HCT116 (cell line): ENCODE measurements at regions not wholly inside any gene's neighbourhood (a gene's known extent, or its start where the extent isn't known, plus 50 kb on each side); places are given as distances from the start of the nearest gene placed in this dataset.

Source experiments
- ATAC-seq: fragments of 200-7000 bp; cut with Tn5 transposase; 2 replicates; pipeline ENCODE4 v1.9.1; 2020; ENCODE audit warnings: mild to moderate bottlenecking, moderate library complexity
- BruUV-seq: library from RNA; stranded (reverse); fragments of 400-500 nt; replicated peaks from 2 replicates; lab custom pipeline; 2021; lab: Mats Ljungman, UMichigan
- CTCF ChIA-PET: fragments of 300-600 bp; sonication (Branson Sonifier 250); formaldehyde crosslinking; loops from one replicate; lab custom pipeline; 2021; ENCODE audit warnings: antibody characterized with exemption; lab: Charles Lee
- POLR2A ChIA-PET: fragments of 300-600, 350-600 bp; sonication (Branson Sonifier 250); formaldehyde crosslinking; loops from one replicate; lab custom pipeline; 2021; ENCODE audit warnings: antibody characterized with exemption; lab: Charles Lee
- RAD21 ChIA-PET, 2 experiments: fragments of 300-600 bp; sonication (Branson Sonifier 250); formaldehyde crosslinking; loops; one replicate each; lab custom pipeline; 2023; ENCODE audit warnings: low total read pairs in 2 of 2; ENCODE audit not compliant: uncharacterized antibody in 2 of 2, unreplicated experiment in 2 of 2, low non-redundant PET in 1 of 2; lab: Charles Lee
- DNase-seq: peaks from one replicate; pipeline ENCODE4 v3.0.0-alpha.2; 2010; ENCODE audit warnings: low read depth, low spot score
- H2AFZ ChIP-seq: fragments of 200-600 bp; shearing (Covaris generic), sonication (generic); 2 replicates; pipeline ENCODE4 v1.6.1; 2017; ENCODE audit warnings: low read depth, mixed run types, mixed read lengths, antibody characterized with exemption, low read length; ENCODE audit not compliant: poor library complexity, severe bottlenecking
- H3K27ac ChIP-seq: 2 replicates; pipeline ENCODE4 v1.5.1; 2012; ENCODE audit warnings: low read depth, low read length
- H3K27me3 ChIP-seq: fragments of 200-600 bp; sonication (generic); 2 replicates; pipeline ENCODE4 v1.6.1; 2016; ENCODE audit warnings: mixed run types, low read length, mixed read lengths; ENCODE audit not compliant: insufficient read depth
- H3K36me3 ChIP-seq, 2 experiments: fragments of 200-500 bp in 1 of 2; fragments of 200-600 bp in 1 of 2; sonication (Bioruptor generic) in 1 of 2; sonication (generic) in 1 of 2; 2 replicates each; pipeline versions ENCODE4 v1.5.1 to v1.6.1; 2014 to 2016; ENCODE audit warnings: low read length in 2 of 2, inconsistent platforms in 1 of 2, mixed read lengths in 1 of 2, mixed run types in 1 of 2; ENCODE audit not compliant: insufficient read depth in 2 of 2, control insufficient read depth in 1 of 2
- H3K4me1 ChIP-seq, 2 experiments: fragments of 200-600 bp in 1 of 2; sonication (generic) in 1 of 2; 2 replicates each; pipeline versions ENCODE4 v1.5.1 to v1.6.1; 2012 to 2017; ENCODE audit warnings: low read length in 2 of 2, inconsistent platforms in 1 of 2, mild to moderate bottlenecking in 1 of 2, mixed read lengths in 1 of 2, mixed run types in 1 of 2, moderate library complexity in 1 of 2; ENCODE audit not compliant: insufficient read depth in 2 of 2, control insufficient read depth in 1 of 2
- H3K4me2 ChIP-seq: fragments of 200-600 bp; sonication (generic); 2 replicates; pipeline ENCODE4 v1.6.1; 2017; ENCODE audit warnings: mixed run types, low read length, mixed read lengths
- H3K4me3 ChIP-seq, 2 experiments: fragments of 200-600 bp in 1 of 2; sonication (generic) in 1 of 2; replicated peaks in 1 of 2; 2 replicates each; pipeline ENCODE4 v1.5.1; 2011 to 2016; ENCODE audit warnings: low read length in 2 of 2, control low read depth in 1 of 2, low read depth in 1 of 2, mild to moderate bottlenecking in 1 of 2, mixed read lengths in 1 of 2, mixed run types in 1 of 2
- H3K79me2 ChIP-seq: fragments of 200-600 bp; sonication (generic); 2 replicates; pipeline ENCODE4 v1.6.1; 2017; ENCODE audit warnings: mild to moderate bottlenecking, mixed run types, low read length, moderate library complexity, mixed read lengths; ENCODE audit not compliant: insufficient read depth
- H3K9ac ChIP-seq: fragments of 200-600 bp; sonication (generic); 2 replicates; pipeline ENCODE4 v1.6.1; 2016; ENCODE audit warnings: low read length, mixed read lengths
- H3K9me2 ChIP-seq: fragments of 200-600 bp; sonication (generic), shearing (Covaris generic); 2 replicates; pipeline ENCODE4 v1.6.1; 2017; ENCODE audit warnings: mixed run types, mild to moderate bottlenecking, moderate library complexity; ENCODE audit not compliant: insufficient read depth
- H3K9me3 ChIP-seq, 2 experiments: fragments of 200-500 bp in 1 of 2; fragments of 200-600 bp in 1 of 2; sonication (Bioruptor generic) in 1 of 2; sonication (generic) in 1 of 2; 2 replicates each; pipeline ENCODE4 v1.6.1; 2014 to 2017; ENCODE audit warnings: low read length in 2 of 2, mixed read lengths in 2 of 2, inconsistent platforms in 1 of 2, low read depth in 1 of 2, mild to moderate bottlenecking in 1 of 2, mixed run types in 1 of 2, moderate library complexity in 1 of 2; ENCODE audit not compliant: control insufficient read depth in 1 of 2, insufficient read depth in 1 of 2
- H4K20me1 ChIP-seq: fragments of 200-600 bp; sonication (generic), shearing (Covaris generic); 2 replicates; pipeline ENCODE4 v1.6.1; 2017; ENCODE audit warnings: mixed run types, mild to moderate bottlenecking, moderate library complexity; ENCODE audit not compliant: insufficient read depth
- CBX3 ChIP-seq: IDR thresholded peaks from 2 replicates; pipeline ENCODE4 v1.6.1; 2012; ENCODE audit warnings: low read depth
- CEBPB ChIP-seq: IDR thresholded peaks from 2 replicates; pipeline ENCODE4 v1.6.1; 2012; ENCODE audit warnings: low read depth
- EGR1 ChIP-seq: IDR thresholded peaks from 2 replicates; pipeline ENCODE4 v1.6.1; 2012; ENCODE audit warnings: low read depth
- ELF1 ChIP-seq: IDR thresholded peaks from 2 replicates; pipeline ENCODE4 v1.6.1; 2012; ENCODE audit warnings: low read depth, borderline replicate concordance
- EZH2phosphoT487 ChIP-seq: fragments of 200-600 bp; IDR thresholded peaks from 2 replicates; pipeline ENCODE4 v1.6.1; 2018; ENCODE audit warnings: antibody characterized with exemption, borderline replicate concordance
- JUND ChIP-seq: IDR thresholded peaks from 2 replicates; pipeline ENCODE4 v1.6.1; 2012
- POLR2AphosphoS5 ChIP-seq: IDR thresholded peaks from 2 replicates; pipeline ENCODE4 v1.6.1; 2011; ENCODE audit warnings: mild to moderate bottlenecking, low read depth, low read length, moderate library complexity
- RAD21 ChIP-seq: IDR thresholded peaks from 2 replicates; pipeline ENCODE4 v1.6.1; 2012; ENCODE audit warnings: low read depth, mild to moderate bottlenecking
- SIN3A ChIP-seq: IDR thresholded peaks from 2 replicates; pipeline ENCODE4 v1.6.1; 2012; ENCODE audit warnings: low read depth
- SP1 ChIP-seq: IDR thresholded peaks from 2 replicates; pipeline ENCODE4 v1.6.1; 2012; ENCODE audit warnings: low read depth
- TCF7L2 ChIP-seq: IDR thresholded peaks from 2 replicates; pipeline ENCODE4 v1.7.0; 2011; ENCODE audit warnings: borderline replicate concordance, inconsistent platforms; ENCODE audit not compliant: insufficient read depth, insufficient read length; ENCODE audit errors: extremely low read depth
- ZFX ChIP-seq: fragments of 450-650 bp; IDR thresholded peaks from 2 replicates; pipeline ENCODE4 v1.6.1; 2017
- ZNF274 ChIP-seq: fragments of 200-500 bp; sonication (Bioruptor generic); IDR thresholded peaks from 2 replicates; pipeline ENCODE4 v1.6.1; 2014; ENCODE audit warnings: mild to moderate bottlenecking, low read depth, low read length, inconsistent platforms
- intact Hi-C: fragments of 100-400 bp; cut with micrococcal nuclease; formaldehyde crosslinking; loops from 2 replicates; pipeline ENCODE4 v1.10.0; 2022
- TF ChIP-seq, protein P1 (sequence below), 3 experiments: fragments of 200-600 bp in 1 of 3; sonication (generic) in 1 of 3; IDR thresholded peaks in 2 of 3; conservative IDR thresholded peaks in 1 of 3; 2 replicates each; pipeline ENCODE4 v1.5.1; 2012 to 2017; ENCODE audit warnings: low read depth in 2 of 3, low read length in 2 of 3, antibody characterized with exemption in 1 of 3, borderline replicate concordance in 1 of 3, control low read depth in 1 of 3, mild to moderate bottlenecking in 1 of 3, mixed read lengths in 1 of 3, mixed run types in 1 of 3, moderate library complexity in 1 of 3; ENCODE audit not compliant: insufficient read depth in 1 of 3
- TF ChIP-seq, protein P2 (sequence below): IDR thresholded peaks from 2 replicates; pipeline ENCODE4 v1.6.1; 2012

DNA sequence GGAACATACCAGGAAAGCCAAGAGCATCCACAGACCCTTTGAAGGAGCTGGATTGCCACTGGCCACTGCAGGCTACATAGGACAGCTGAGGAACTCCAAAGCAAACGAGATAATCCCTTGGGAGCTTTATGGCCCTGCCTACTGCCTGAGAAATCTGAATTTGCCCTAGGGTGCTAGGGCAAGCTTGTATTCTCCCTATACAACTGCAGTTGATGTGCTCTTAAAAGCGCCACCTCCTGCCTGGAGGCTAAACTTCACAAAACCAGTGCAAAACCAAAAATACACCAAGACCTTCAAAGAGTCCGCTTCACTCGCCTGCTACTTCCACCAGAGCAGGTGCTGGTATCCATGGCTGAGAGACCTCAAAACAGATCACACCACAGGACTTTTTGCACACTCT, 99.6 kb upstream of the KRR1 start:
- BruUV-seq = no TSS peak
- H3K36me3 ChIP-seq = no peaks in the 10 kb centered on the region
- H3K79me2 ChIP-seq = no peaks in the 10 kb centered on the region
- H3K9me3 ChIP-seq = no peaks in the 10 kb centered on the region
- POLR2A ChIA-PET = no interaction called here
- RAD21 ChIA-PET = no interaction called here
- no peak overlapping the region for H3K27ac ChIP-seq
- DNase-seq = no peak
- H3K4me3 ChIP-seq = no peak overlapping the region
- H3K4me1 ChIP-seq = no peaks in the 10 kb centered on the region
- ATAC-seq = peak; percentile 52; the same call in 1 of the 2 replicates
- no peak for TF ChIP-seq SIN3A
- 0 out of 2 replicates have a peak, but pooled peaks have one; percentile 9 for TF ChIP-seq CBX3
- TF ChIP-seq SP1 = no peak
- TF ChIP-seq, protein P1, sequence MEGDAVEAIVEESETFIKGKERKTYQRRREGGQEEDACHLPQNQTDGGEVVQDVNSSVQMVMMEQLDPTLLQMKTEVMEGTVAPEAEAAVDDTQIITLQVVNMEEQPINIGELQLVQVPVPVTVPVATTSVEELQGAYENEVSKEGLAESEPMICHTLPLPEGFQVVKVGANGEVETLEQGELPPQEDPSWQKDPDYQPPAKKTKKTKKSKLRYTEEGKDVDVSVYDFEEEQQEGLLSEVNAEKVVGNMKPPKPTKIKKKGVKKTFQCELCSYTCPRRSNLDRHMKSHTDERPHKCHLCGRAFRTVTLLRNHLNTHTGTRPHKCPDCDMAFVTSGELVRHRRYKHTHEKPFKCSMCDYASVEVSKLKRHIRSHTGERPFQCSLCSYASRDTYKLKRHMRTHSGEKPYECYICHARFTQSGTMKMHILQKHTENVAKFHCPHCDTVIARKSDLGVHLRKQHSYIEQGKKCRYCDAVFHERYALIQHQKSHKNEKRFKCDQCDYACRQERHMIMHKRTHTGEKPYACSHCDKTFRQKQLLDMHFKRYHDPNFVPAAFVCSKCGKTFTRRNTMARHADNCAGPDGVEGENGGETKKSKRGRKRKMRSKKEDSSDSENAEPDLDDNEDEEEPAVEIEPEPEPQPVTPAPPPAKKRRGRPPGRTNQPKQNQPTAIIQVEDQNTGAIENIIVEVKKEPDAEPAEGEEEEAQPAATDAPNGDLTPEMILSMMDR (IDR thresholded peaks at IDR 0.05 in 2 of 3, conservative IDR thresholded peaks at IDR 0.05 in 1 of 3; ENCODE audit: borderline replicate concordance in 1 of 3, insufficient read depth in 1 of 3, low read depth in 2 of 3, low read length in 2 of 3) = peak in 1 of 3 experiments; percentile 22; a peak in 1 of 6 replicates
- no peak for TF ChIP-seq EZH2phosphoT487
- intact Hi-C loops = no loop called here
- H2AFZ ChIP-seq = no peak overlapping the region
- H3K9ac ChIP-seq = no peak overlapping the region
- no peaks in the 10 kb centered on the region for H4K20me1 ChIP-seq
- H3K27me3 ChIP-seq = no peaks in the 10 kb centered on the region
- H3K4me2 ChIP-seq = no peak overlapping the region
- CTCF ChIA-PET = no interaction called here
- H3K9me2 ChIP-seq = no peaks in the 10 kb centered on the region

DNA sequence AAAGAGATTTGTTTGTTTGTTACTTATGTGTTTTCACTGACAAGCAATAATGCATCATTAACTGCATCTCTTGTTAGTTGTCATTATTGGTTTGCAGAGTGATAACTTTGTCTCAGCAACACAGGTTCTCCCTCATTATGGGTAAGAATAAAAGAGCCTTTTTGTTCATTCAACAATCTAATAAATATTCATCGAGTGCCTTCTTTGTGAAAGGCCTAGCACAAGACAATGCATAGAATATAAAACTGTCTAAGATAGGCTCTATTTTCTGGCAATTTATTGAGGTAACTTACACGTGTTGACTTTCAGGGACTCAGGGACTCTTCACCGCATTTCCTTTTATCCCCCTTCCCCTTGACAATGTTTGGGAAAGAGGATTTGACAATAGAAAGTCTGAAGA, 95.5 kb upstream of the KRR1 start:
- Histone ChIP-seq H3K27ac (no peak overlapping the region), H3K9ac (no peak overlapping the region), H3K4me1 (no peaks in the 10 kb centered on the region), H3K9me3 (no peaks in the 10 kb centered on the region), H3K36me3 (no peaks in the 10 kb centered on the region), H3K4me3 (no peak overlapping the region), H2AFZ (no peak overlapping the region), H3K9me2 (no peaks in the 10 kb centered on the region), H4K20me1 (no peaks in the 10 kb centered on the region), H3K79me2 (no peaks in the 10 kb centered on the region), H3K27me3 (no peaks in the 10 kb centered on the region), H3K4me2 (no peak overlapping the region)
- ChIA-PET POLR2A (no interaction called here), CTCF (no interaction called here), RAD21 (no interaction called here)
- TF ChIP-seq SP1 (no peak), EZH2phosphoT487 (no peak), RAD21 (no peak), JUND (no peak), ZNF274 (no peak), ELF1 (no peak), CEBPB (no peak), EGR1 (no peak), TCF7L2 (no peak), POLR2AphosphoS5 (no peak), ZFX (no peak)
- TF ChIP-seq, protein P2, sequence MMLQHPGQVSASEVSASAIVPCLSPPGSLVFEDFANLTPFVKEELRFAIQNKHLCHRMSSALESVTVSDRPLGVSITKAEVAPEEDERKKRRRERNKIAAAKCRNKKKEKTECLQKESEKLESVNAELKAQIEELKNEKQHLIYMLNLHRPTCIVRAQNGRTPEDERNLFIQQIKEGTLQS = no peak
- TF ChIP-seq, protein P1 (IDR thresholded peaks at IDR 0.05 in 2 of 3, conservative IDR thresholded peaks at IDR 0.05 in 1 of 3; ENCODE audit: borderline replicate concordance in 1 of 3, insufficient read depth in 1 of 3, low read depth in 2 of 3, low read length in 2 of 3) = no peak
- BruUV-seq = no TSS peak
- intact Hi-C loops = no loop called here
- ATAC-seq (no peak), DNase-seq (no peak)
